Osteoblast (primary cell): ENCODE measurements at regions not wholly inside any gene's neighbourhood (a gene's known extent, or its start where the extent isn't known, plus 50 kb on each side); places are given as distances from the start of the nearest gene placed in this dataset.

Source experiments
- DNase-seq: peaks from one replicate; pipeline ENCODE4 v3.0.0; 2011; ENCODE audit warnings: low spot score, mixed read lengths; ENCODE audit not compliant: insufficient read length; ENCODE audit errors: missing footprints
- H2AFZ ChIP-seq: 2 replicates; pipeline ENCODE4 v1.6.0; 2011; ENCODE audit warnings: mild to moderate bottlenecking, low read length
- H3K27ac ChIP-seq: 2 replicates; pipeline ENCODE4 v1.5.1; 2011; ENCODE audit warnings: mild to moderate bottlenecking, low read depth, low read length, moderate library complexity
- H3K27me3 ChIP-seq: 2 replicates; pipeline ENCODE4 v1.6.0; 2012; ENCODE audit warnings: mild to moderate bottlenecking, control low read depth, inconsistent platforms, low read length, moderate library complexity; ENCODE audit not compliant: insufficient read depth
- H3K36me3 ChIP-seq: 2 replicates; pipeline ENCODE4 v1.5.1; 2011; ENCODE audit warnings: mild to moderate bottlenecking, low read length, control low read depth, moderate library complexity; ENCODE audit not compliant: insufficient read depth
- H3K4me1 ChIP-seq: 2 replicates; pipeline ENCODE4 v1.5.1; 2011; ENCODE audit warnings: mild to moderate bottlenecking, low read length, control low read depth, moderate library complexity; ENCODE audit not compliant: insufficient read depth
- H3K4me2 ChIP-seq: 2 replicates; pipeline ENCODE4 v1.6.0; 2011; ENCODE audit warnings: mild to moderate bottlenecking, low read length; ENCODE audit not compliant: insufficient read depth
- H3K4me3 ChIP-seq: fragments of 200-600 bp; sonication (generic); 3 replicates; pipeline ENCODE4 v1.5.1; 2012; ENCODE audit warnings: mild to moderate bottlenecking, low read length, inconsistent platforms; ENCODE audit not compliant: insufficient read depth
- H3K79me2 ChIP-seq: 2 replicates; pipeline ENCODE4 v1.6.0; 2012; ENCODE audit warnings: mild to moderate bottlenecking, low read length, control low read depth, inconsistent platforms; ENCODE audit not compliant: insufficient read depth
- H3K9me3 ChIP-seq: 2 replicates; pipeline ENCODE4 v1.5.1; 2011; ENCODE audit warnings: low read depth, low read length, control low read depth
- H4K20me1 ChIP-seq: 2 replicates; pipeline ENCODE4 v1.6.0; 2012; ENCODE audit warnings: mild to moderate bottlenecking, low read length, control low read depth; ENCODE audit not compliant: insufficient read depth
- CTCF ChIP-seq: IDR thresholded peaks from 2 replicates; pipeline ENCODE4 v1.5.1; 2011; ENCODE audit warnings: mild to moderate bottlenecking, low read depth, low read length, moderate library complexity; ENCODE audit errors: extremely low read depth

GRCh38 chr18:38459131-38459994 is 893.8 kb upstream of the CELF4 start:
- Histone ChIP-seq H3K4me3 (no peak overlapping the region), H3K9me3 (no peaks in the 10 kb centered on the region), H3K79me2 (no peaks in the 10 kb centered on the region), H4K20me1 (no peaks in the 10 kb centered on the region), H3K4me1 (no peaks in the 10 kb centered on the region), H2AFZ (no peak overlapping the region), H3K36me3 (no peaks in the 10 kb centered on the region), H3K4me2 (no peak overlapping the region), H3K27me3 (no peaks in the 10 kb centered on the region), H3K27ac (no peak overlapping the region)
- TF ChIP-seq CTCF, result no peak
- DNase-seq, result no peak

DNA sequence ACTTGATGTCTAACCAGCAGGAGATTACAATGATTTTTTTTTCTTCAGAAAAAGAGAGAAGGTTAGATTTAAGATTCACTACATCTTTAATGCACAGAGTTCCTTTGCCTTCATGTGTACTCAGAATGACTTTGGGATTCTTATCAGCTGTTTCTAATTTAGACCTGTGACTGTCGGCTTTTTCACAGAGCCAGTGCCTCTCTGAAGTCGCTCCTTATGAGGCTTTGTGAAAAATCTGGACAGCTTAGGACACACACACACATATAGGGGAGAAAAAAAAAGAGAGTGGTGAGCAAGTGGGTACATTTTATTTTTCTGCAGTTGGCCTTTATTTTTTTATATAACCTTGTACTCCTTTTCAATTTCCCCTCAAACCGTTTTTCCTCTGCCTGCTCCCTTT is 893.1 kb upstream of the CELF4 start:
- no peaks in the 10 kb centered on the region for H3K27me3 ChIP-seq
- no peak overlapping the region for H3K4me2 ChIP-seq
- no peaks in the 10 kb centered on the region for H3K4me1 ChIP-seq
- no peak for DNase-seq
- H3K79me2 ChIP-seq, result no peaks in the 10 kb centered on the region
- no peak overlapping the region for H3K4me3 ChIP-seq
- no peak overlapping the region for H3K27ac ChIP-seq
- H3K36me3 ChIP-seq, result no peaks in the 10 kb centered on the region
- no peak for TF ChIP-seq CTCF
- no peaks in the 10 kb centered on the region for H3K9me3 ChIP-seq
- H2AFZ ChIP-seq, result no peak overlapping the region
- no peaks in the 10 kb centered on the region for H4K20me1 ChIP-seq

DNA sequence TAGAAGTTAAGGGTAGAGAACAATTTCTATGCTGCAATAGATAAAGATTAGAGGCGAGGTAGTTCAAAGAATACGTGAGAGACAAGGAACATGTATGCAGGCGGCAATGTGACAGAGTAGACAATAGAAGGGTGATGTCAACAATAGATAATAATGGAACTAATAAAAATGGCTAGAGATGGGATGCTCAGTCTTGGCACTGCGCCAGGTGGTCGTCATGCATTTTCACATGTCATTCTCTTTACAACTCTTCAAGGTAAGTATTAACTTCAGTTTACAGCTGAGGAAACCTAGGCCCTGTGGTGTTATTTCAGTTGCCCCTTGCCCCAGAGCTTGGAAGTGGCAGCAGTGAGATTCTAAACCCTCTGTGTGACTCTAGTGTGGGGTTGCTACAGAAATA is 890.7 kb upstream of the CELF4 start:
- Histone ChIP-seq H3K4me3 (no peak overlapping the region), H3K36me3 (no peaks in the 10 kb centered on the region), H3K27ac (no peak overlapping the region), H3K4me1 (no peaks in the 10 kb centered on the region), H3K9me3 (no peaks in the 10 kb centered on the region), H2AFZ (no peak overlapping the region), H4K20me1 (no peaks in the 10 kb centered on the region), H3K4me2 (no peak overlapping the region), H3K79me2 (no peaks in the 10 kb centered on the region), H3K27me3 (no peaks in the 10 kb centered on the region)
- no peak for DNase-seq
- no peak for TF ChIP-seq CTCF

DNA sequence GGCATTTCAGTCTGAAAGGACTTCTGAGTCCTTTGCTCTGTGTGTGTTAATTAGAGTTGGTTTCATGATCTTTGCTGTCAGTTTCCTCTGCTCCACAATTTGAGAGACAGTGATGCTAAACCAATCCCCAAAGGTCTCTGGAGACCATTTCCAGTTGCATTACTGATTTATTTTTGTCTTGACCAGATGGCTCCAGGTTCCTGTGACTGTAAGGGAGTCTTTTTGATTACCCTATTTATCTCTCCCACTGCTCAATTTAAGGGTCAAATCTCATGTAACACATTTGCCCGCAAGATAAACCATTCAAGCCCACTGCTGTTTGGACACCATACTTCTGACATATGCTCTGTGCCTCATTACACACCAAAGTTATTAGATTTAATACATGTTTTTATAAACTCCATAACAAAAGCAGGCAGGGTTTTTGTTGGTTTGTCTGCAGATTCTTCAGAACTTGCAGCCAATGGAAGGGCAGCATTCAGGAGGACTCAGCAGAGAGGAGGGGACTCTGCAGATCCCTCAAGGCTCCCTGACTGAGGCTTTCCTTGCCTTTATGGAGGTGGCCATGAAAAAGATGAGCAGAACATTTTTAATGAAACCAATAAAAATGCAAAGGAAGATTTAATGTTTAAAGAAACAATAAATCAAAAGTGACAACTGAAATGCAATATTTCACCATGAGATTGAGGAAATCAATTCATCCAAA is 889.3 kb upstream of the CELF4 start:
- Histone ChIP-seq H3K4me2 (no peak overlapping the region), H3K36me3 (no peaks in the 10 kb centered on the region), H3K79me2 (no peaks in the 10 kb centered on the region), H3K4me1 (no peaks in the 10 kb centered on the region), H3K27ac (no peak overlapping the region), H4K20me1 (no peaks in the 10 kb centered on the region), H3K9me3 (no peaks in the 10 kb centered on the region), H3K4me3 (no peak overlapping the region), H3K27me3 (no peaks in the 10 kb centered on the region), H2AFZ (no peak overlapping the region)
- no peak for TF ChIP-seq CTCF
- DNase-seq, result no peak
